Hepatocyte (in vitro differentiated cells): ENCODE measurements at regions not wholly inside any gene's neighbourhood (a gene's known extent, or its start where the extent isn't known, plus 50 kb on each side); places are given as distances from the start of the nearest gene placed in this dataset.

ENCODE experiments used
- DNase-seq: peaks from one replicate; pipeline ENCODE4 v3.0.0-alpha.2; 2016; ENCODE audit warnings: low spot score
- H2AFZ ChIP-seq: fragments of 200-600 bp; sonication (generic); 2 replicates; pipeline ENCODE4 v1.6.0; 2016; ENCODE audit warnings: antibody characterized with exemption, mild to moderate bottlenecking
- H3K27ac ChIP-seq: fragments of 200-600 bp; sonication (generic); 2 replicates; pipeline ENCODE4 v1.5.1; 2016; ENCODE audit warnings: mild to moderate bottlenecking
- H3K27me3 ChIP-seq: fragments of 200-600 bp; sonication (generic); 2 replicates; pipeline ENCODE4 v1.6.1; 2016
- H3K36me3 ChIP-seq: fragments of 200-600 bp; sonication (generic); replicated peaks from 2 replicates; pipeline ENCODE4 v1.5.1; 2016; ENCODE audit warnings: low read depth; ENCODE audit not compliant: insufficient read depth
- H3K4me1 ChIP-seq: fragments of 200-600 bp; sonication (generic); 2 replicates; pipeline ENCODE4 v1.5.1; 2016; ENCODE audit warnings: mild to moderate bottlenecking, moderate library complexity; ENCODE audit not compliant: insufficient read depth
- H3K4me2 ChIP-seq: fragments of 200-600 bp; sonication (generic); 2 replicates; pipeline ENCODE4 v1.6.0; 2016
- H3K4me3 ChIP-seq: fragments of 200-600 bp; sonication (generic); 2 replicates; pipeline ENCODE4 v1.5.1; 2016; ENCODE audit warnings: mild to moderate bottlenecking
- H3K79me2 ChIP-seq: fragments of 200-600 bp; sonication (generic); 2 replicates; pipeline ENCODE4 v1.6.0; 2017; ENCODE audit warnings: mild to moderate bottlenecking
- H3K9me2 ChIP-seq: fragments of 200-600 bp; sonication (generic); replicated peaks from 2 replicates; pipeline ENCODE4 v1.6.0; 2017; ENCODE audit warnings: mild to moderate bottlenecking; ENCODE audit not compliant: insufficient read depth
- H3K9me3 ChIP-seq: fragments of 200-600 bp; sonication (generic); 2 replicates; pipeline ENCODE4 v1.5.1; 2016; ENCODE audit warnings: low read depth, mild to moderate bottlenecking
- H4K20me1 ChIP-seq: fragments of 200-600 bp; sonication (generic); 2 replicates; pipeline ENCODE4 v1.6.0; 2016; ENCODE audit warnings: mild to moderate bottlenecking; ENCODE audit not compliant: insufficient read depth, poor library complexity, severe bottlenecking
- CTCF ChIP-seq: fragments of 200-600 bp; sonication (generic); IDR thresholded peaks from 2 replicates; pipeline ENCODE4 v1.5.1; 2016; ENCODE audit warnings: antibody characterized with exemption, mild to moderate bottlenecking; ENCODE audit not compliant: poor library complexity
- EZH2 ChIP-seq: fragments of 200-600 bp; sonication (generic); IDR thresholded peaks from 2 replicates; pipeline ENCODE4 v1.6.1; 2016; ENCODE audit warnings: antibody characterized with exemption, mild to moderate bottlenecking, borderline replicate concordance
- EZH2phosphoT487 ChIP-seq: fragments of 200-600 bp; sonication (generic); IDR thresholded peaks from one replicate; pipeline ENCODE4 v1.6.1; 2018; ENCODE audit warnings: antibody characterized with exemption, mild to moderate bottlenecking, low read depth, moderate library complexity; ENCODE audit not compliant: unreplicated experiment, severe bottlenecking
- WGBS: methylation state at CpG from one replicate; pipeline ENCODE4 v1.1.6; 2016; ENCODE audit warnings: low lambda C conversion rate; ENCODE audit errors: missing lambda C conversion rate; 5-methylcytosine and 5-hydroxymethylcytosine counted together

GRCh38 chr2:162926907-162927306 is 88.3 kb upstream of the KCNH7 start:
- H3K36me3 ChIP-seq: no peaks in the 10 kb centered on the region
- no peak overlapping the region for H2AFZ ChIP-seq
- H4K20me1 ChIP-seq: no peaks in the 10 kb centered on the region
- no peak overlapping the region for H3K27ac ChIP-seq
- H3K79me2 ChIP-seq: no peaks in the 10 kb centered on the region
- H3K4me2 ChIP-seq: no peak overlapping the region
- no peaks in the 10 kb centered on the region for H3K4me1 ChIP-seq
- 86% methylated on average over 2 of the region's 2 CpGs for WGBS
- TF ChIP-seq EZH2phosphoT487: no peak
- TF ChIP-seq EZH2: no peak
- no peak for TF ChIP-seq CTCF
- H3K4me3 ChIP-seq: no peak overlapping the region
- no peaks in the 10 kb centered on the region for H3K9me2 ChIP-seq
- no peaks in the 10 kb centered on the region for H3K9me3 ChIP-seq
- no peak for DNase-seq
- H3K27me3 ChIP-seq: no peaks in the 10 kb centered on the region

GRCh38 chr2:162926501-162926900 is 87.9 kb upstream of the KCNH7 start:
- 83% methylated on average over 2 of the region's 2 CpGs for WGBS
- Histone ChIP-seq H3K4me1 (no peaks in the 10 kb centered on the region), H4K20me1 (no peaks in the 10 kb centered on the region), H2AFZ (no peak overlapping the region), H3K4me3 (no peak overlapping the region), H3K27me3 (no peaks in the 10 kb centered on the region), H3K36me3 (no peaks in the 10 kb centered on the region), H3K27ac (no peak overlapping the region), H3K9me3 (no peaks in the 10 kb centered on the region), H3K9me2 (no peaks in the 10 kb centered on the region), H3K4me2 (no peak overlapping the region), H3K79me2 (no peaks in the 10 kb centered on the region)
- no peak for TF ChIP-seq EZH2phosphoT487
- TF ChIP-seq CTCF: no peak
- TF ChIP-seq EZH2: no peak
- no peak for DNase-seq

- Histone ChIP-seq H4K20me1 (no peaks in the 10 kb centered on the region), H2AFZ (no peak overlapping the region), H3K9me3 (no peaks in the 10 kb centered on the region), H3K36me3 (no peaks in the 10 kb centered on the region), H3K79me2 (no peaks in the 10 kb centered on the region), H3K4me2 (no peak overlapping the region), H3K4me3 (no peak overlapping the region), H3K27ac (no peak overlapping the region), H3K4me1 (no peaks in the 10 kb centered on the region), H3K27me3 (no peaks in the 10 kb centered on the region), H3K9me2 (no peaks in the 10 kb centered on the region)
- DNase-seq: no peak
- TF ChIP-seq CTCF (no peak), EZH2phosphoT487 (no peak), EZH2 (no peak)
Observed at GRCh38 chr2:162925595-162925994, 87.0 kb upstream of the KCNH7 start.

GRCh38 chr2:162919111-162919510 is 80.5 kb upstream of the KCNH7 start:
- Histone ChIP-seq H3K79me2 (no peaks in the 10 kb centered on the region), H3K4me1 (no peaks in the 10 kb centered on the region), H3K4me2 (no peak overlapping the region), H3K27ac (no peak overlapping the region), H3K9me2 (no peaks in the 10 kb centered on the region), H3K4me3 (no peak overlapping the region), H4K20me1 (no peaks in the 10 kb centered on the region), H3K27me3 (no peaks in the 10 kb centered on the region), H3K9me3 (no peaks in the 10 kb centered on the region), H2AFZ (no peak overlapping the region), H3K36me3 (no peaks in the 10 kb centered on the region)
- TF ChIP-seq EZH2 (no peak), CTCF (no peak), EZH2phosphoT487 (no peak)
- WGBS: 78% methylated on average over 1 of the region's 1 CpG
- DNase-seq: no peak
